Naive B cell (primary cell): ENCODE measurements at regions not wholly inside any gene's neighbourhood (a gene's known extent, or its start where the extent isn't known, plus 50 kb on each side); places are given as distances from the start of the nearest gene placed in this dataset.
"Not testable (repeated sequence)": the region's sequence is repeated elsewhere in the genome, so short reads cannot be mapped to it uniquely, and the experiment has no call there.

Experiments
- ATAC-seq, 2 donors: fragments of 150-1000 bp; cut with Tn5 transposase; 2 replicates each; pipeline ENCODE4 v1.10.0; 2021; ENCODE audit warnings: low read depth in 2 of 2, mild to moderate bottlenecking in 2 of 2, moderate library complexity in 2 of 2
- DNase-seq: peaks from one replicate; pipeline ENCODE4 v3.0.0; 2022
- H3K27ac Mint-ChIP-seq, 6 donors: one replicate each; pipeline ENCODE4 v1.8.0; 2020 to 2022; ENCODE audit warnings: mild to moderate bottlenecking in 6 of 6, mixed read lengths in 6 of 6, moderate library complexity in 5 of 6, inconsistent platforms in 2 of 6
- H3K27me3 Mint-ChIP-seq, 3 donors: one replicate each; pipeline ENCODE4 v1.8.0; 2021 to 2022; ENCODE audit warnings: mixed read lengths in 3 of 3, mild to moderate bottlenecking in 1 of 3
- H3K36me3 Mint-ChIP-seq, 2 donors: one replicate each; pipeline ENCODE4 v1.8.0; 2020 to 2022; ENCODE audit warnings: mixed read lengths in 2 of 2, inconsistent platforms in 1 of 2, mild to moderate bottlenecking in 1 of 2
- H3K4me1 Mint-ChIP-seq, 3 donors: one replicate each; pipeline ENCODE4 v1.8.0; 2020 to 2022; ENCODE audit warnings: mixed read lengths in 3 of 3, inconsistent platforms in 1 of 3, mild to moderate bottlenecking in 1 of 3, moderate library complexity in 1 of 3
- H3K4me3 Mint-ChIP-seq, 8 donors: one replicate each; pipeline ENCODE4 v1.8.0; 2020 to 2022; ENCODE audit warnings: mild to moderate bottlenecking in 8 of 8, mixed read lengths in 8 of 8, moderate library complexity in 8 of 8, inconsistent platforms in 2 of 8
- H3K9me3 Mint-ChIP-seq, 7 donors: one replicate each; pipeline ENCODE4 v1.8.0; 2020 to 2022; ENCODE audit warnings: mixed read lengths in 7 of 7, mild to moderate bottlenecking in 5 of 7, inconsistent platforms in 2 of 7, moderate library complexity in 1 of 7

GRCh38 chr3:193148688-193149473 lies 92.1 kb upstream of the PLAAT1 start:
- ATAC-seq, result no peak
- H3K27ac Mint-ChIP-seq, result no peak overlapping the region
- H3K4me3 Mint-ChIP-seq, result no peak overlapping the region
- no peak for DNase-seq
- peaks cover 0 to 5% (median 0%) of the 10 kb centered on the region in 7 donors for H3K9me3 Mint-ChIP-seq
- H3K27me3 Mint-ChIP-seq, result peaks cover 0 to 7% (median 0%) of the 10 kb centered on the region in 3 donors
- H3K36me3 Mint-ChIP-seq, result no peaks in the 10 kb centered on the region
- no peaks in the 10 kb centered on the region for H3K4me1 Mint-ChIP-seq

GRCh38 chr3:193149998-193150397 lies 91.0 kb upstream of the PLAAT1 start:
- H3K9me3 Mint-ChIP-seq, result peaks cover 0 to 5% (median 0%) of the 10 kb centered on the region in 7 donors
- ATAC-seq (no peak), DNase-seq (no peak)
- H3K36me3 Mint-ChIP-seq, result no peaks in the 10 kb centered on the region
- peaks cover 0 to 7% (median 0%) of the 10 kb centered on the region in 3 donors for H3K27me3 Mint-ChIP-seq
- H3K4me3 Mint-ChIP-seq, result no peak overlapping the region
- no peaks in the 10 kb centered on the region for H3K4me1 Mint-ChIP-seq
- H3K27ac Mint-ChIP-seq, result peak overlapping the region in 1 of 6 donors; percentile 6

- not testable (repeated sequence) for H3K4me1 Mint-ChIP-seq, H3K36me3 Mint-ChIP-seq, H3K9me3 Mint-ChIP-seq, DNase-seq, H3K27me3 Mint-ChIP-seq, ATAC-seq
- Mint-ChIP-seq H3K4me3 (peak overlapping the region in 1 of 8 donors; percentile 4), H3K27ac (peak overlapping the region in 1 of 6 donors; percentile 1)
Observed at GRCh38 chr3:193155044-193155781, 85.8 kb upstream of the PLAAT1 start.

DNA sequence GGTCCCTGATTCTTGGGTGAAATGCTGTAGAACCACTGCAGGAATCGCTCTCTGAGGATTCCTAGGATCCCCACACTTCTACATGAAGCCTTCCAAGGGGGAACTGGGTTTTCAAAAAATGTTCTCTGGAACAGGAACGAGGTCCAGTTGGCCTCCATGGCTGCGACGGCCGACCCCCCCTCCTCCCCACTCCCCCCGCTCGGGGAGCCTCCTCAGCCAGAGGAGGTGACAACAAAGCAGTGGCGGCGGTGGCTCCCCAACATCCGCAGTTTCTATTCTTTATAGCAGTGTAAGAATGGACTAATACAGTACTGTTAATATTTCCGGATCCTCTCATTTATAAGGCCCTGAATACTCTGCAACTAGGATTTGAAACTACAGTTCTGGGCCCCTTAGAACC lies 84.0 kb upstream of the PLAAT1 start:
- Mint-ChIP-seq H3K9me3 (peaks cover 0 to 5% (median 0%) of the 10 kb centered on the region in 7 donors), H3K4me1 (no peaks in the 10 kb centered on the region), H3K27ac (no peak overlapping the region), H3K36me3 (no peaks in the 10 kb centered on the region), H3K27me3 (peaks cover 0 to 2% (median 0%) of the 10 kb centered on the region in 3 donors), H3K4me3 (no peak overlapping the region)
- ATAC-seq, result no peak
- DNase-seq, result no peak

DNA sequence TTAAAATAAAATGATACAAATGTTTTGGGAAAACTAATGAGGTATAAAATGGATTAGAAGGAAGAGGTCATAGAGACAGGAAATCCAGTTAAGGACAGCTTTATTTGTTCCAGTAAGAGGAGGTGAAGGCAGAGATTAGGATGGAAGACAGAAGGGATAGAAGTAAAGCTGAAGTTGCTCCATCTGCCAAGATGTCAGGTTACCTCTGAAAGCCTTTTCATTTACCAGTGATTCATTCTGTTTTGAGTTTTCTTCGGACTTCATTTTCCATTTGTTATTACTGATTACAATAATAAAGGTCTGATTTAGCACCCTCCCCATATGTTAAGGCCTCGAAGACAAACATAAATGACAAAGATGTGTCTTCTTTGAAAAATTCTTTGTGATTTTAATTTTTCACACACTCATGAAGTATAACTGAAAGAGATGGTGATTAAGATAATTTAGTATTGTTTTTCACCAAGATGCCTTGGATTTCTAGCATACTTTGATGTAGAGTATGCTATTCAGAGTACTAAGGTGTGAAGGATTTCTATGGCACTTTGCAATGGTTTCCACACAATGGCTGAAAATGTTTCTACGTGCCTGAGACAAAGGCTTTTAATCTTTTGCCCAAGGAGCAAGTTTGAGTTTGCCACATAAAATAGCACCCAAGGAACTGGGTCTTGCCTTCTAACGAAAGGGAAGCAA lies 75.4 kb upstream of the PLAAT1 start:
- no peaks in the 10 kb centered on the region for H3K36me3 Mint-ChIP-seq
- no peaks in the 10 kb centered on the region for H3K9me3 Mint-ChIP-seq
- no peak overlapping the region for H3K4me3 Mint-ChIP-seq
- DNase-seq (no peak), ATAC-seq (no peak)
- H3K4me1 Mint-ChIP-seq, result no peaks in the 10 kb centered on the region
- peaks cover 0 to 8% (median 4%) of the 10 kb centered on the region in 3 donors for H3K27me3 Mint-ChIP-seq
- H3K27ac Mint-ChIP-seq, result no peak overlapping the region

DNA sequence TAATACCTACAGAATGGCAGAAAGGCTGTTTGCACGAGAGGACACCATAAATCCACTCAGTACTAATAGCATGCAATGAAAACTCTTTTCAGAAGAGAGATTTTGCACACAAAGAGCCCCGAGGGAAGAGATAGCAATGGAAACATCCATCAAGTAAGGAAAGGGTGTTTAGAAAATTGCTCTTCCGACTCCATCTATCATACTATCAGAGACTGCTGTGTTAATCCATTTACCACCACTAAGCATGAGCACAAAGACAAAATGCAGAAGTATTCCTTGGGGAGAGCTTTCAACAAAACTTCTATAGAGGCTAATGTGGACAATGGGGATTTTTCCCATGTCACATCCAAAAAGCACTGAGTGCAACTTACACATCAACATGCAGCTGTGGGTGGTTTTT lies 72.1 kb upstream of the PLAAT1 start:
- H3K27me3 Mint-ChIP-seq, result peaks cover 0 to 8% (median 0%) of the 10 kb centered on the region in 3 donors
- ATAC-seq, result no peak
- no peaks in the 10 kb centered on the region for H3K4me1 Mint-ChIP-seq
- H3K27ac Mint-ChIP-seq, result no peak overlapping the region
- H3K36me3 Mint-ChIP-seq, result no peaks in the 10 kb centered on the region
- DNase-seq, result no peak
- H3K9me3 Mint-ChIP-seq, result no peaks in the 10 kb centered on the region
- no peak overlapping the region for H3K4me3 Mint-ChIP-seq

DNA sequence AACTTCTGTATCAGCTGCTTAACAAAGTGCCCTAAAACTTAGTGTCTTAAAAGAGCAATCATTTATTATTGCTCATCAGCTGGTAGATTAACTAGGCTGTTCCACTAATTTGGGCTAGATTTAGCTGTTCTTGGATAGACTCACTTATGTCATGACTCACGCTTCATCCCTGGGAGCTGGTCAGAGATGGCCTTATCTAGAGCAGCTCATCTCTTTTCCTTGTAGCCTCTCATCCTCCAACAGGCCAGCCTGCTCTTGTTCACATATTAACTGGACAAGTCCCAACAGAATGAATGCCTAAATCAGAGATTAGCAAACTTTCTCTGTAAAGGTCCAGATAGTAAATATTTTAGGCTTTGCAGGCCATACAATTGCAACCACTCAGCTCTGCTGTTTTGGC lies 66.9 kb upstream of the PLAAT1 start:
- Mint-ChIP-seq H3K27me3 (peaks cover 0 to 2% (median 0%) of the 10 kb centered on the region in 3 donors), H3K9me3 (no peaks in the 10 kb centered on the region), H3K4me1 (no peaks in the 10 kb centered on the region), H3K27ac (no peak overlapping the region), H3K36me3 (no peaks in the 10 kb centered on the region), H3K4me3 (no peak overlapping the region)
- no peak for DNase-seq
- no peak for ATAC-seq

- not testable (repeated sequence) for H3K4me3 Mint-ChIP-seq, H3K27ac Mint-ChIP-seq, DNase-seq, H3K4me1 Mint-ChIP-seq, H3K27me3 Mint-ChIP-seq, ATAC-seq, H3K36me3 Mint-ChIP-seq, H3K9me3 Mint-ChIP-seq
Observed at GRCh38 chr3:193179332-193180012, 61.5 kb upstream of the PLAAT1 start.

DNA sequence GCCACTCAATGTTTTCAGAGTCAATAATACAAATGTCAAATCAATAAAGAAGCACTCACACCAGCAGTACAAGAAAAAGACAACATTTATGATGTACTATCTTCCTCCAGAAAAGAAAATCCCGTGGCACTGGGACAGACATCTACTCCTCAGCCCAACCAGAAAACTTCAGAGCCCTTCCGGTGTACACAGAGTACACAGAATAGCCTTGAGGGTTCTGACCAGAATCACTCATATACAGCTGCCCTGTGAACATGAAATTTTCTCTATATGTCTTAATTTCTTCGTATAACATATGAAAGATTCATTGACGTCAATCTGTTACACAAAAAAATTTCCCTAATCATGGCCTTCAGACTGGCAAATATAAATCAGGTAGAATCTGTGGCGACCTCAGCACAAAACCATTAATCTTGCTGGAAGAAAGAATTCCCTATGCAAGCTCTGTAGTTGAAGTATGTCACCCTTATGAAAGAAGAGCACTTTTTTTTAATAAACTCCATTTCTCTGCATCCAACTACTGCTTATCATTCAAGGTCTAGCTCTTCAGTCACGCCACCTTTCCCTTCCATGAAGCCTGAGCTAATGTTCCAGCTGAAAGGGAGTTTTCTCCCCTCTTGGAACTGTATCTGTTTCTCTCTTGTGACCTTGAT lies 53.8 kb upstream of the PLAAT1 start:
- Mint-ChIP-seq H3K27me3 (peaks cover 0 to 3% (median 0%) of the 10 kb centered on the region in 3 donors), H3K4me3 (no peak overlapping the region), H3K9me3 (peaks cover 0 to 7% (median 0%) of the 10 kb centered on the region in 7 donors), H3K36me3 (no peaks in the 10 kb centered on the region), H3K27ac (no peak overlapping the region), H3K4me1 (no peaks in the 10 kb centered on the region)
- DNase-seq (no peak), ATAC-seq (no peak)

- Mint-ChIP-seq H3K9me3 (no peaks in the 10 kb centered on the region), H3K36me3 (no peaks in the 10 kb centered on the region), H3K4me3 (no peak overlapping the region), H3K4me1 (no peaks in the 10 kb centered on the region), H3K27ac (no peak overlapping the region), H3K27me3 (peaks cover 0 to 3% (median 0%) of the 10 kb centered on the region in 3 donors)
- DNase-seq, result no peak
- ATAC-seq, result no peak
Observed at GRCh38 chr3:193190146-193190786, 50.8 kb upstream of the PLAAT1 start.
